HL-60 (cell line): ENCODE measurements at regions not wholly inside any gene's neighbourhood (a gene's known extent, or its start where the extent isn't known, plus 50 kb on each side); places are given as distances from the start of the nearest gene placed in this dataset.

ENCODE experiments used
- CTCF ChIP-seq: IDR thresholded peaks from one replicate; pipeline ENCODE4 v1.5.1; 2011; ENCODE audit warnings: low read length, control low read depth, inconsistent platforms; ENCODE audit not compliant: insufficient read depth
- GABPA ChIP-seq: IDR thresholded peaks from 2 replicates; pipeline ENCODE4 v1.6.1; 2012; ENCODE audit warnings: low read depth

GRCh38 chr13:97583907-97584497 lies 150.0 kb downstream of the RAP2A start:
- TF ChIP-seq CTCF (no peak), GABPA (no peak)
